ENCODE measurements at regions not wholly inside any gene's neighbourhood (a gene's known extent, or its start where the extent isn't known, plus 50 kb on each side); places are given as distances from the start of the nearest gene placed in this dataset.

- TF ChIP-seq ARID1B (IDR thresholded peaks at IDR 0.05) (no peak), SNRNP70 (optimal IDR thresholded peaks at IDR 0.05; ENCODE audit: low read depth, low read length) (no peak), ZBTB17 (CRISPR knock-in tag; IDR thresholded peaks at IDR 0.05) (no peak)
Observed at GRCh38 chr2:8281234-8281633, 400.6 kb upstream of the ID2 start (continued).

GRCh38 chr2:8281950-8282857 lies 399.7 kb upstream of the ID2 start:
- DNase-seq (ENCODE audit: extremely low read depth in 1 of 4, low spot score in 3 of 4), result no peak
- no peak overlapping the region for H3K4me3 ChIP-seq
- no peak for TF ChIP-seq STAG1 (CRISPR knock-in tag; IDR thresholded peaks at IDR 0.05; ENCODE audit: borderline replicate concordance)
- peak; percentile 55; the same call in 1 of the 2 replicates for TF ChIP-seq ZNF263 (CRISPR knock-in tag; IDR thresholded peaks at IDR 0.05; ENCODE audit: borderline replicate concordance)
- POLR2A ChIA-PET, result interaction anchor here (1.3 to 1.8 kb wide), 2 partner anchors 11 to 21 kb away, joined by 3 to 4 read pairs; no protein-coding TSS in a partner anchor
- H3K27ac ChIP-seq (ENCODE audit: extremely low read depth, low read depth, low read length), result no peak overlapping the region
- H3K79me2 ChIP-seq (ENCODE audit: control insufficient read depth, insufficient read depth, low read length), result no peaks in the 10 kb centered on the region
- no peaks in the 10 kb centered on the region for H3K9me3 ChIP-seq (replicated peaks; ENCODE audit: control insufficient read depth, insufficient read depth, low read depth, low read length)
- intact Hi-C loops (cut with micrococcal nuclease) (no loop called here), in situ Hi-C loops (cut with MboI) (no loop called here)
- no peak overlapping the region for H3K4me2 ChIP-seq (ENCODE audit: insufficient read depth, low read length)
- peak; percentile 26 for FAIRE-seq
- no peaks in the 10 kb centered on the region for H3K36me3 ChIP-seq (ENCODE audit: control insufficient read depth, insufficient read depth, low read length)
- H3K27me3 ChIP-seq (ENCODE audit: control insufficient read depth in 2 of 2, insufficient read depth in 2 of 2, low read length in 2 of 2), result peaks cover 9 to 48% of the 10 kb centered on the region in 2 experiments; a peak in 4 of 5 replicates
- CTCF ChIA-PET (ENCODE audit: low intra/inter-chr PET ratio), result no interaction called here
- no peak overlapping the region for H2AFZ ChIP-seq (ENCODE audit: low read depth, low read length)
- no peak for ATAC-seq
- no peak overlapping the region for H3K9ac ChIP-seq (ENCODE audit: insufficient read depth in 1 of 2, low read depth in 2 of 2, low read length in 2 of 2)
- no peaks in the 10 kb centered on the region for H3K4me1 ChIP-seq (replicated peaks in 1 of 2; ENCODE audit: control insufficient read depth in 2 of 2, insufficient read depth in 2 of 2, low read length in 2 of 2)
- 4% methylated on average over 23 of the region's 25 CpGs for WGBS (ENCODE audit: insufficient coverage, low coverage, missing lambda C conversion rate)
- peaks cover 2% of the 10 kb centered on the region for H4K20me1 ChIP-seq (replicated peaks; ENCODE audit: control insufficient read depth, insufficient read depth, low read length)
- BruUV-seq (replicated peaks), result no TSS peak
- no peaks in the 10 kb centered on the region for H3K9me1 ChIP-seq (ENCODE audit: control insufficient read depth, insufficient read depth, low read length)

Data from K562 (cell line).